ENCODE measurements at regions not wholly inside any gene's neighbourhood (a gene's known extent, or its start where the extent isn't known, plus 50 kb on each side); places are given as distances from the start of the nearest gene placed in this dataset.

DNA sequence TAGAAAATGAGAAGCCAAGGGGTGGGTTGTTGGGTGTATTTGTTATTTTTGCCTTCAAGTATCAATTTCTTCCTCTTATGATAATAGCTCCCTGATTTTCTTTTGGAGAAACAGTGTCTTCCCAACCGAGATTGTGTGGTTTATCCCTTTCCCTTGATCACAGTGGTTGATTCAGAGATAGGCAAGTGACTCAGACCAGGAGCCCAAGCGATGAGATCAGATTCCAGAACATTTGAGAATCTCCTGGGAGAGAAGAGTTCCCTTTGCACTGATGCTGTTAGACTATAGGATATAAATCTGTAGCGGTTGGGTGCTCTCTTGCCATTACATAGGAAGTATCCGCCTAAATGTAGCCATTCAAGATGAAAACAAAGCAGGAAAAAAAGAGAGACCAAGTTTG is 90.1 kb upstream of the WDR26 start:
- no peak overlapping the region for H3K27ac ChIP-seq (ENCODE audit: low read depth)
- H2AFZ ChIP-seq = peak overlapping the region; percentile 52; the same call in 1 of the 2 replicates
- H4K20me1 ChIP-seq (replicated peaks; ENCODE audit: insufficient read depth) = no peaks in the 10 kb centered on the region
- peaks cover 12% of the 10 kb centered on the region for H3K4me1 ChIP-seq (ENCODE audit: insufficient read depth)
- no peaks in the 10 kb centered on the region for H3K27me3 ChIP-seq (ENCODE audit: insufficient read depth)
- no peak overlapping the region for H3K4me3 ChIP-seq
- Mint-ChIP-seq H3K4me3 (no peak overlapping the region), H3K9me3 (no peaks in the 10 kb centered on the region), H3K36me3 (ENCODE audit: low read depth) (no peaks in the 10 kb centered on the region), H3K27me3 (ENCODE audit: insufficient read depth, low read depth, poor library complexity) (peaks cover 4% of the 10 kb centered on the region), H3K4me1 (peaks cover 14% of the 10 kb centered on the region), H3K27ac (no peak overlapping the region)
- H3K9me2 ChIP-seq (ENCODE audit: insufficient read depth) = 0 out of 2 replicates have a peak, but pooled peaks cover 4% of the 10 kb centered on the region
- DNase-seq (ENCODE audit: low spot score) = no peak
- H3K36me3 ChIP-seq (ENCODE audit: insufficient read depth) = no peaks in the 10 kb centered on the region
- H3K79me2 ChIP-seq (replicated peaks; ENCODE audit: insufficient read depth) = no peaks in the 10 kb centered on the region
- ATAC-seq = no peak
- H3F3A ChIP-seq (replicated peaks; ENCODE audit: low read depth) = no peaks in the 10 kb centered on the region
- no peak overlapping the region for H3K4me2 ChIP-seq
- no peak for TF ChIP-seq CREB1 (CRISPR knock-in tag; IDR thresholded peaks at IDR 0.05; ENCODE audit: low read depth)
- TF ChIP-seq, protein P1, sequence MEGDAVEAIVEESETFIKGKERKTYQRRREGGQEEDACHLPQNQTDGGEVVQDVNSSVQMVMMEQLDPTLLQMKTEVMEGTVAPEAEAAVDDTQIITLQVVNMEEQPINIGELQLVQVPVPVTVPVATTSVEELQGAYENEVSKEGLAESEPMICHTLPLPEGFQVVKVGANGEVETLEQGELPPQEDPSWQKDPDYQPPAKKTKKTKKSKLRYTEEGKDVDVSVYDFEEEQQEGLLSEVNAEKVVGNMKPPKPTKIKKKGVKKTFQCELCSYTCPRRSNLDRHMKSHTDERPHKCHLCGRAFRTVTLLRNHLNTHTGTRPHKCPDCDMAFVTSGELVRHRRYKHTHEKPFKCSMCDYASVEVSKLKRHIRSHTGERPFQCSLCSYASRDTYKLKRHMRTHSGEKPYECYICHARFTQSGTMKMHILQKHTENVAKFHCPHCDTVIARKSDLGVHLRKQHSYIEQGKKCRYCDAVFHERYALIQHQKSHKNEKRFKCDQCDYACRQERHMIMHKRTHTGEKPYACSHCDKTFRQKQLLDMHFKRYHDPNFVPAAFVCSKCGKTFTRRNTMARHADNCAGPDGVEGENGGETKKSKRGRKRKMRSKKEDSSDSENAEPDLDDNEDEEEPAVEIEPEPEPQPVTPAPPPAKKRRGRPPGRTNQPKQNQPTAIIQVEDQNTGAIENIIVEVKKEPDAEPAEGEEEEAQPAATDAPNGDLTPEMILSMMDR (conservative IDR thresholded peaks at IDR 0.05; ENCODE audit: low read depth in 2 of 2) = no peak

DNA sequence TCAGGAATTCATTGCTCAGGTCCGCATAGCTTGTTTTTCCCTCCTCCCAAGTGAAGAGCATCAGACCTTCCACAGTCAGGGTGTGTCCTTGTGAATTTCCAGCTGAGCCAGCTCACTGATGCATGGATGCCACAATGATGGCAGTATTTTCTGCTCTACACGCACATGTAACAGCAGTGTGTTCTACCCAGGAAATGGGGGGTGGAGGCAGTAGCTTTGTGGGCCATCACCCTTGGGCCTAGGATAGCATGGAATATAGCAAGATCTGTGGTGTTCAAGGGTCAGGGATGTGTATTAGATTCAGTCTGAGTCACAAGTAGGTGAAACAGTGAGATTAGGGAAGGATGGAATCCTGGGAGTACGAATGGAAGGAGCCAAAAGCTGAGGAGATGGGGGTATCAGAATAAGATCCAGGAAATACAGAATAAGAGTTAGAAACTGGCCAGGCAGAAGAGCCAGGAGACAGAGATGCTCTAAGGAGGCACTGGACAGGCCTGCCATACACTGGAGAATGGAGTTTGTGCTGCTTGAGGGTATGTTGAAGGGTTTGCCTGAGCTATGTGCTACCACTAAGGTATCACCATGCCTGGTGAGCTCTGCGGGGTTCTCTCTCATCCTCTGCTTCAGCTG is 90.6 kb upstream of the CNIH3 start:
- no peak overlapping the region for H2AFZ ChIP-seq
- no peak overlapping the region for H3K27ac ChIP-seq (ENCODE audit: low read depth)
- H3K4me2 ChIP-seq = no peak overlapping the region
- TF ChIP-seq JUNB (IDR thresholded peaks at IDR 0.05; ENCODE audit: unreplicated experiment) (no peak), CREB1 (CRISPR knock-in tag; IDR thresholded peaks at IDR 0.05; ENCODE audit: low read depth) (no peak), STAT1 (IDR thresholded peaks at IDR 0.05; ENCODE audit: unreplicated experiment) (no peak), ZNF114 (CRISPR knock-in tag; IDR thresholded peaks at IDR 0.05) (no peak)
- TF ChIP-seq, protein P1 (conservative IDR thresholded peaks at IDR 0.05; ENCODE audit: low read depth in 2 of 2) = no peak
- TF ChIP-seq, protein P2, sequence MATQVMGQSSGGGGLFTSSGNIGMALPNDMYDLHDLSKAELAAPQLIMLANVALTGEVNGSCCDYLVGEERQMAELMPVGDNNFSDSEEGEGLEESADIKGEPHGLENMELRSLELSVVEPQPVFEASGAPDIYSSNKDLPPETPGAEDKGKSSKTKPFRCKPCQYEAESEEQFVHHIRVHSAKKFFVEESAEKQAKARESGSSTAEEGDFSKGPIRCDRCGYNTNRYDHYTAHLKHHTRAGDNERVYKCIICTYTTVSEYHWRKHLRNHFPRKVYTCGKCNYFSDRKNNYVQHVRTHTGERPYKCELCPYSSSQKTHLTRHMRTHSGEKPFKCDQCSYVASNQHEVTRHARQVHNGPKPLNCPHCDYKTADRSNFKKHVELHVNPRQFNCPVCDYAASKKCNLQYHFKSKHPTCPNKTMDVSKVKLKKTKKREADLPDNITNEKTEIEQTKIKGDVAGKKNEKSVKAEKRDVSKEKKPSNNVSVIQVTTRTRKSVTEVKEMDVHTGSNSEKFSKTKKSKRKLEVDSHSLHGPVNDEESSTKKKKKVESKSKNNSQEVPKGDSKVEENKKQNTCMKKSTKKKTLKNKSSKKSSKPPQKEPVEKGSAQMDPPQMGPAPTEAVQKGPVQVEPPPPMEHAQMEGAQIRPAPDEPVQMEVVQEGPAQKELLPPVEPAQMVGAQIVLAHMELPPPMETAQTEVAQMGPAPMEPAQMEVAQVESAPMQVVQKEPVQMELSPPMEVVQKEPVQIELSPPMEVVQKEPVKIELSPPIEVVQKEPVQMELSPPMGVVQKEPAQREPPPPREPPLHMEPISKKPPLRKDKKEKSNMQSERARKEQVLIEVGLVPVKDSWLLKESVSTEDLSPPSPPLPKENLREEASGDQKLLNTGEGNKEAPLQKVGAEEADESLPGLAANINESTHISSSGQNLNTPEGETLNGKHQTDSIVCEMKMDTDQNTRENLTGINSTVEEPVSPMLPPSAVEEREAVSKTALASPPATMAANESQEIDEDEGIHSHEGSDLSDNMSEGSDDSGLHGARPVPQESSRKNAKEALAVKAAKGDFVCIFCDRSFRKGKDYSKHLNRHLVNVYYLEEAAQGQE (IDR thresholded peaks at IDR 0.05; ENCODE audit: unreplicated experiment) = no peak

More for the DNA sequence above, 90.6 kb upstream of the CNIH3 start:
- Histone ChIP-seq H3K4me1 (ENCODE audit: insufficient read depth) (peaks cover 12% of the 10 kb centered on the region), H3K9me2 (ENCODE audit: insufficient read depth) (0 out of 2 replicates have a peak, but pooled peaks cover 4% of the 10 kb centered on the region), H3K27me3 (ENCODE audit: insufficient read depth) (no peaks in the 10 kb centered on the region), H3K36me3 (ENCODE audit: insufficient read depth) (no peaks in the 10 kb centered on the region), H4K20me1 (replicated peaks; ENCODE audit: insufficient read depth) (no peaks in the 10 kb centered on the region), H3K79me2 (replicated peaks; ENCODE audit: insufficient read depth) (no peaks in the 10 kb centered on the region), H3K4me3 (no peak overlapping the region), H3F3A (replicated peaks; ENCODE audit: low read depth) (no peaks in the 10 kb centered on the region)
- Mint-ChIP-seq H3K4me1 (peaks cover 14% of the 10 kb centered on the region), H3K27ac (no peak overlapping the region), H3K36me3 (ENCODE audit: low read depth) (no peaks in the 10 kb centered on the region), H3K9me3 (no peaks in the 10 kb centered on the region), H3K27me3 (ENCODE audit: insufficient read depth, low read depth, poor library complexity) (peaks cover 4% of the 10 kb centered on the region), H3K4me3 (no peak overlapping the region)
- ATAC-seq = no peak
- DNase-seq (ENCODE audit: low spot score) = no peak
